HG03060 (cell line): ENCODE measurements at regions not wholly inside any gene's neighbourhood (a gene's known extent, or its start where the extent isn't known, plus 50 kb on each side); places are given as distances from the start of the nearest gene placed in this dataset.
"Not testable (repeated sequence)": the region's sequence is repeated elsewhere in the genome, so short reads cannot be mapped to it uniquely, and the experiment has no call there.

Experiments used
- ATAC-seq: cut with Tn5 transposase; IDR thresholded peaks from one replicate; pipeline ENCODE4 v1.9.1; 2021; ENCODE audit warnings: low read depth, moderate number of reproducible peaks; ENCODE audit not compliant: unreplicated experiment

GRCh38 chr13:70571221-70571620 lies 463.0 kb upstream of the KLHL1 start:
- no peak for ATAC-seq

- ATAC-seq = peak; percentile 50
Measured at GRCh38 chr13:70568571-70568970, 460.3 kb upstream of the KLHL1 start.

- no peak for ATAC-seq
Measured at GRCh38 chr13:70544706-70545105, 436.5 kb upstream of the KLHL1 start.

- ATAC-seq = no peak
Measured at GRCh38 chr13:70541451-70541850, 433.2 kb upstream of the KLHL1 start.

GRCh38 chr13:70534466-70534865 lies 426.2 kb upstream of the KLHL1 start:
- no peak for ATAC-seq

GRCh38 chr13:70529652-70530051 lies 421.4 kb upstream of the KLHL1 start:
- no peak for ATAC-seq

GRCh38 chr13:70527599-70527998 lies 419.3 kb upstream of the KLHL1 start:
- ATAC-seq = no peak

- ATAC-seq = no peak
Measured at GRCh38 chr13:70523622-70524021, 415.4 kb upstream of the KLHL1 start.

- no peak for ATAC-seq
Measured at GRCh38 chr13:70520275-70521036, 412.2 kb upstream of the KLHL1 start.

- no peak for ATAC-seq
Measured at GRCh38 chr13:70518081-70518480, 409.8 kb upstream of the KLHL1 start.

GRCh38 chr13:70516226-70516625 lies 408.0 kb upstream of the KLHL1 start:
- ATAC-seq = no peak

GRCh38 chr13:70511861-70512417 lies 403.7 kb upstream of the KLHL1 start:
- ATAC-seq = not testable (repeated sequence)

GRCh38 chr13:70505809-70506208 lies 397.6 kb upstream of the KLHL1 start:
- ATAC-seq = no peak

- ATAC-seq = no peak
Measured at GRCh38 chr13:70502944-70503343, 394.7 kb upstream of the KLHL1 start.

GRCh38 chr13:70490320-70490935 lies 382.2 kb upstream of the KLHL1 start:
- ATAC-seq = no peak

- ATAC-seq = no peak
Measured at GRCh38 chr13:70484931-70485330, 376.7 kb upstream of the KLHL1 start.

GRCh38 chr13:70483599-70484276 lies 375.5 kb upstream of the KLHL1 start:
- no peak for ATAC-seq

- ATAC-seq = no peak
Measured at GRCh38 chr13:70473907-70474306, 365.7 kb upstream of the KLHL1 start.

GRCh38 chr13:70469077-70469476 lies 360.8 kb upstream of the KLHL1 start:
- ATAC-seq = no peak

- no peak for ATAC-seq
Measured at GRCh38 chr13:70457474-70457873, 349.2 kb upstream of the KLHL1 start.

GRCh38 chr13:70448820-70449219 lies 340.6 kb upstream of the KLHL1 start:
- ATAC-seq = no peak
